ENCODE measurements at regions not wholly inside any gene's neighbourhood (a gene's known extent, or its start where the extent isn't known, plus 50 kb on each side); places are given as distances from the start of the nearest gene placed in this dataset.
"Not testable (repeated sequence)": the region's sequence is repeated elsewhere in the genome, so short reads cannot be mapped to it uniquely, and the experiment has no call there.

DNA sequence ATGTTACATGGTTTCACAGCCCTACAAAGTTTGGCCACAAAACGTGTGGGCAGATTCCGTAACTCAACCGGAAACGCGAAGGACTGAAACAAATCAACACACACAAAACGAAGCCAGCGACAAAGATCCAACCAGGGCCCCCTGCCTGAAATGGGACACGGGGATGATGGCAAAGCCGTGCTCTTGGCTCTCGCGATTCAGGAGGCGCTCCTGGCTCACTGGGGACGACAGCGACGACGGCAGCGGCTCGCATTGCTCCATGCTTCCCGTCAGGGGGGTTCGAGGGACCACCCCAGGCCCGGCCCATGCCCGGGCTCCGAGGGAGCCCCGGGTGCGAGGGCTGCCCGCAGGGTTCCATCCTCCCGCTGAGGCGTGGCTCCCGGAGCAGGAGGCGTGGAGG is 4786.8 kb upstream of the OR11H1 start:
- H3K4me1 Mint-ChIP-seq (ENCODE audit: low read depth) = no peaks in the 10 kb centered on the region
- DNase-seq (ENCODE audit: low spot score) = peak; percentile 97
- H3K36me3 Mint-ChIP-seq (ENCODE audit: low read depth) = peaks cover 2% of the 10 kb centered on the region
- no peaks in the 10 kb centered on the region for H3K27me3 Mint-ChIP-seq (ENCODE audit: low read depth)
- no peak overlapping the region for H3K4me3 Mint-ChIP-seq (ENCODE audit: unreplicated experiment)
- no peak for TF ChIP-seq CTCF (IDR thresholded peaks at IDR 0.05)
- no peak overlapping the region for H3K27ac Mint-ChIP-seq (ENCODE audit: unreplicated experiment)
- H3K9me3 Mint-ChIP-seq (ENCODE audit: low read depth) = peaks cover 53% of the 10 kb centered on the region

- DNase-seq (ENCODE audit: low spot score) = peak; percentile 98
- H3K9me3 Mint-ChIP-seq (ENCODE audit: low read depth) = peaks cover 52% of the 10 kb centered on the region
- H3K27ac Mint-ChIP-seq (ENCODE audit: unreplicated experiment); H3K4me3 Mint-ChIP-seq (ENCODE audit: unreplicated experiment); H3K36me3 Mint-ChIP-seq (ENCODE audit: low read depth); H3K27me3 Mint-ChIP-seq (ENCODE audit: low read depth); H3K4me1 Mint-ChIP-seq (ENCODE audit: low read depth): not testable (repeated sequence)
These were observed 4786.0 kb upstream of the OR11H1 start for GRCh38 chr22:10741776-10742630.

- peaks cover 37% of the 10 kb centered on the region for H3K9me3 Mint-ChIP-seq (ENCODE audit: low read depth)
- H3K4me1 Mint-ChIP-seq (ENCODE audit: low read depth); H3K36me3 Mint-ChIP-seq (ENCODE audit: low read depth); H3K27me3 Mint-ChIP-seq (ENCODE audit: low read depth); H3K4me3 Mint-ChIP-seq (ENCODE audit: unreplicated experiment); DNase-seq (ENCODE audit: low spot score); H3K27ac Mint-ChIP-seq (ENCODE audit: unreplicated experiment): not testable (repeated sequence)
These were observed 4781.6 kb upstream of the OR11H1 start for GRCh38 chr22:10746382-10746781.

GRCh38 chr22:10747227-10747626 is 4780.8 kb upstream of the OR11H1 start:
- peaks cover 40% of the 10 kb centered on the region for H3K9me3 Mint-ChIP-seq (ENCODE audit: low read depth)
- not testable (repeated sequence) for DNase-seq (ENCODE audit: low spot score); H3K36me3 Mint-ChIP-seq (ENCODE audit: low read depth); H3K27ac Mint-ChIP-seq (ENCODE audit: unreplicated experiment); H3K27me3 Mint-ChIP-seq (ENCODE audit: low read depth); H3K4me3 Mint-ChIP-seq (ENCODE audit: unreplicated experiment); H3K4me1 Mint-ChIP-seq (ENCODE audit: low read depth)

DNA sequence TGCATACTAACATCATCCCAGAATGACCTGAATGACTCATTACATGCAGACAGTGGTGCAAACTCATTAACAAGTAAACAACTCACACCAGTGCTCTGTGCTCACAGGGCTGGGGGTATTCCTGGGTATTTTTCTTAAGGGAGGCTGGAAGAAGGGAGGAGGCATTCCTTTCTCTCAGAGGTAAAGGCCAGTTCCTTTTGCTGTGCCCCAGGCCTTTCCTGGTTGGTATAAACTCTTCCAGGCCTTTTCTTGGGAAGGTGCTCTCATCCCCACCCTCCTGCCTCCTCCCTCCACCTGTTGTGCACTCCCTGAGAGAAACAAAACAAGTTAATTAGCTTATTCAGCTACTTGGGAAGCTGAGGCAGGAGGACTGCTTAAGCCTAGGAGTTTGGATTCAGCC is 4779.2 kb upstream of the OR11H1 start:
- not testable (repeated sequence) for H3K4me3 Mint-ChIP-seq (ENCODE audit: unreplicated experiment); H3K27ac Mint-ChIP-seq (ENCODE audit: unreplicated experiment); H3K36me3 Mint-ChIP-seq (ENCODE audit: low read depth); H3K4me1 Mint-ChIP-seq (ENCODE audit: low read depth); H3K27me3 Mint-ChIP-seq (ENCODE audit: low read depth); DNase-seq (ENCODE audit: low spot score)
- peaks cover 41% of the 10 kb centered on the region for H3K9me3 Mint-ChIP-seq (ENCODE audit: low read depth)

GRCh38 chr22:10749423-10749822 is 4778.6 kb upstream of the OR11H1 start:
- not testable (repeated sequence) for H3K4me3 Mint-ChIP-seq (ENCODE audit: unreplicated experiment); H3K27ac Mint-ChIP-seq (ENCODE audit: unreplicated experiment); H3K27me3 Mint-ChIP-seq (ENCODE audit: low read depth); H3K36me3 Mint-ChIP-seq (ENCODE audit: low read depth); H3K4me1 Mint-ChIP-seq (ENCODE audit: low read depth); DNase-seq (ENCODE audit: low spot score)
- peaks cover 42% of the 10 kb centered on the region for H3K9me3 Mint-ChIP-seq (ENCODE audit: low read depth)

GRCh38 chr22:10753566-10753965 is 4774.4 kb upstream of the OR11H1 start:
- peaks cover 46% of the 10 kb centered on the region for H3K9me3 Mint-ChIP-seq (ENCODE audit: low read depth)
- not testable (repeated sequence) for DNase-seq (ENCODE audit: low spot score)

DNA sequence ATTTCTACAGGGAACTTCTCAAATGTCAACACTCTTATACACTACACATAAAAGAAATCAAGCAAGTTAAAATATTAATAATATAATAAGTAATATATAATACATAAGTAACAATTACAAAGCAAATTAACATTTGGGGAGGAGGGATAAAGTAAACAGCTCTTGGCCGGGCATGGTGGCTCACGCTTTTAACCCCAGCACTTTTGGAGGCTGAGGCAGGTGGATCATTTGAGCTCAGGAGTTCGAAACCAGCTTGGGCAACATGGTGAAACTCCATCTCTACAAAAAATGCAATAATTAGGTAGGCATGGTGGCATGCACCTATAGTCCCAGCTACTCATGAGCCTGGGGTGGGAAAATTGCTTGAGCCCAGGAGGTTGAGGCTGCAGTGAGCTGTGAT is 4772.6 kb upstream of the OR11H1 start:
- H3K4me3 Mint-ChIP-seq (ENCODE audit: unreplicated experiment); H3K36me3 Mint-ChIP-seq (ENCODE audit: low read depth); H3K4me1 Mint-ChIP-seq (ENCODE audit: low read depth); DNase-seq (ENCODE audit: low spot score); H3K27me3 Mint-ChIP-seq (ENCODE audit: low read depth); H3K27ac Mint-ChIP-seq (ENCODE audit: unreplicated experiment): not testable (repeated sequence)
- H3K9me3 Mint-ChIP-seq (ENCODE audit: low read depth) = peaks cover 42% of the 10 kb centered on the region

More at GRCh38 chr22:10753566-10753965, 4774.4 kb upstream of the OR11H1 start:
- not testable (repeated sequence) for H3K4me3 Mint-ChIP-seq (ENCODE audit: unreplicated experiment); H3K36me3 Mint-ChIP-seq (ENCODE audit: low read depth); H3K4me1 Mint-ChIP-seq (ENCODE audit: low read depth); H3K27ac Mint-ChIP-seq (ENCODE audit: unreplicated experiment); H3K27me3 Mint-ChIP-seq (ENCODE audit: low read depth)

DNA sequence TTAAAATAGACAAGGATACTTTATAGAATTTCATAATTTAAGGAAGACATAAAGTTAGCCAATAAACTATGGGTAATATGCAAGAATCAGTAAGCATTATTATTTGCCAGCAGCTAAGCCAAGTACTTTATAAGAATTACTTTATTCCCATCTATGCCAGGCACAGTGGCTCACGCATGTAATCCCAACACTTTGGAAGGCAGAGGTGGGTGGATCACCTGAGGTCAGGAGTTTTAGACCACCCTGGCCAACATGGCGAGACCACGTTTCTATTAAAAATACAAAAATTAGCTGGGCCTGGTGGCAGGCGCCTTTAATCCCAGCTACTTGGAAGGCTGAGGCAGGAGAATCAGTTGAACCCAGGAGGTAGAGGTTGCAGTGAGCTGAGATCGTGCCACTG is 4767.6 kb upstream of the OR11H1 start:
- not testable (repeated sequence) for DNase-seq (ENCODE audit: low spot score); H3K4me3 Mint-ChIP-seq (ENCODE audit: unreplicated experiment); H3K27me3 Mint-ChIP-seq (ENCODE audit: low read depth); H3K27ac Mint-ChIP-seq (ENCODE audit: unreplicated experiment); H3K4me1 Mint-ChIP-seq (ENCODE audit: low read depth); H3K36me3 Mint-ChIP-seq (ENCODE audit: low read depth)
- H3K9me3 Mint-ChIP-seq (ENCODE audit: low read depth) = peaks cover 41% of the 10 kb centered on the region

DNA sequence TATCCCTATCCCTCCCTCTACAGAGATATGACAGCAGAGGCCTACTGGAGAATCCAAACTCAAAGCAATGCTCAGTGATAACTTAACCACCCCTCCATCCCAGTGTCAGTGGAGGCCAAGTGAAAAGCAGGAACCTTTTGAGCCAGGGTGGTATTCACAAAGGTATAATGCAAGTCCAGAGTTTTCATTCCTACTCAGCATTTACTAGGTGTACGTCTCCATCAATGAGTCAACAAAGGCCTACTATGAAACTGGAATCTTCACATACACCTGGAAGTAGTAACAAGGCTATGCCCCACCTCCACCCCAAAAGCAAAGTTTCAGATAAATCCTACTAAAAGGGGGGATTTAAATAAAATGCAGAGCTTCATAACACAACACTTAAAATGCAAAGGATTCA is 4761.7 kb upstream of the OR11H1 start:
- not testable (repeated sequence) for H3K27ac Mint-ChIP-seq (ENCODE audit: unreplicated experiment); H3K4me3 Mint-ChIP-seq (ENCODE audit: unreplicated experiment); H3K27me3 Mint-ChIP-seq (ENCODE audit: low read depth); H3K36me3 Mint-ChIP-seq (ENCODE audit: low read depth); H3K4me1 Mint-ChIP-seq (ENCODE audit: low read depth); DNase-seq (ENCODE audit: low spot score)
- H3K9me3 Mint-ChIP-seq (ENCODE audit: low read depth) = peaks cover 49% of the 10 kb centered on the region

GRCh38 chr22:10768875-10769274 is 4759.1 kb upstream of the OR11H1 start:
- H3K27me3 Mint-ChIP-seq (ENCODE audit: low read depth); H3K36me3 Mint-ChIP-seq (ENCODE audit: low read depth): not testable (repeated sequence)
- H3K9me3 Mint-ChIP-seq (ENCODE audit: low read depth) = peaks cover 52% of the 10 kb centered on the region

GRCh38 chr22:10771744-10772143 is 4756.2 kb upstream of the OR11H1 start:
- peaks cover 57% of the 10 kb centered on the region for H3K9me3 Mint-ChIP-seq (ENCODE audit: low read depth)
- not testable (repeated sequence) for H3K27me3 Mint-ChIP-seq (ENCODE audit: low read depth); H3K4me3 Mint-ChIP-seq (ENCODE audit: unreplicated experiment); H3K4me1 Mint-ChIP-seq (ENCODE audit: low read depth); H3K27ac Mint-ChIP-seq (ENCODE audit: unreplicated experiment); H3K36me3 Mint-ChIP-seq (ENCODE audit: low read depth); DNase-seq (ENCODE audit: low spot score)

More at GRCh38 chr22:10768875-10769274, 4759.1 kb upstream of the OR11H1 start:
- not testable (repeated sequence) for H3K4me3 Mint-ChIP-seq (ENCODE audit: unreplicated experiment); H3K4me1 Mint-ChIP-seq (ENCODE audit: low read depth); H3K27ac Mint-ChIP-seq (ENCODE audit: unreplicated experiment); DNase-seq (ENCODE audit: low spot score)

Measured in chondrocyte (in vitro differentiated cells).